ENCODE measurements at regions not wholly inside any gene's neighbourhood (a gene's known extent, or its start where the extent isn't known, plus 50 kb on each side); places are given as distances from the start of the nearest gene placed in this dataset.

GRCh38 chr4:27463816-27464215, 603.2 kb downstream of the STIM2 start:
- Histone ChIP-seq H3K9me3 (ENCODE audit: control insufficient read depth, insufficient read depth, low read length) (no peaks in the 10 kb centered on the region), H3K36me3 (ENCODE audit: control insufficient read depth, insufficient read depth, low read length) (no peaks in the 10 kb centered on the region), H3K27ac (ENCODE audit: low read length) (no peak overlapping the region), H3K4me3 (ENCODE audit: low read length) (no peak overlapping the region), H3K4me1 (ENCODE audit: control insufficient read depth, insufficient read depth, low read length) (no peaks in the 10 kb centered on the region), H3K27me3 (ENCODE audit: control insufficient read depth, insufficient read depth, low read length) (no peaks in the 10 kb centered on the region)
- DNase-seq (ENCODE audit: low read depth, low spot score) = no peak
- WGBS (ENCODE audit: insufficient coverage, insufficient read length) = no CpG with 5 or more reads among the region's 3 CpGs

DNA sequence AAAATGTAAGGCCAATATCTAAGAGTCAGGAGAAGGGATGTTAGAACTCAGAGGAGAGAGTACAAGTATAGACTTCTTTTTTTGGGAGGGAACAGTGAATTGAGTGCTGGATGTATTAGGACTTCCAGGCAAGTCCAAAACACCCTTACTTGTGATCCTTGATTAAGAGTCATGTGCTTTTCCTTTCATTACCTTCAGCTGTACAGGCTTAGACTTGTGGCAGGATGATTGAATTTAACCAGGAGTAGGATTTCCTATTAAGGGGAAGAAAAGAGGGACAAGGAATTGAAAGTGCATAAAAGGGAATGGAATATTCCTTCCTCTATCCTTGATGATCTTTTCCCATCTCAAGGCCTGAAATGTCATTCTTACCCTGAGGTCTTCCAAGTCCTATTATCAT, 606.7 kb downstream of the STIM2 start:
- Histone ChIP-seq H3K4me1 (ENCODE audit: control insufficient read depth, insufficient read depth, low read length) (no peaks in the 10 kb centered on the region), H3K27ac (ENCODE audit: low read length) (no peak overlapping the region), H3K9me3 (ENCODE audit: control insufficient read depth, insufficient read depth, low read length) (no peaks in the 10 kb centered on the region), H3K27me3 (ENCODE audit: control insufficient read depth, insufficient read depth, low read length) (no peaks in the 10 kb centered on the region), H3K36me3 (ENCODE audit: control insufficient read depth, insufficient read depth, low read length) (no peaks in the 10 kb centered on the region), H3K4me3 (ENCODE audit: low read length) (no peak overlapping the region)
- no peak for DNase-seq (ENCODE audit: low read depth, low spot score)

GRCh38 chr4:27472364-27472763, 611.7 kb downstream of the STIM2 start:
- no peaks in the 10 kb centered on the region for H3K36me3 ChIP-seq (ENCODE audit: control insufficient read depth, insufficient read depth, low read length)
- no CpG with 5 or more reads among the region's 1 CpG for WGBS (ENCODE audit: insufficient coverage, insufficient read length)
- no peak for DNase-seq (ENCODE audit: low read depth, low spot score)

GRCh38 chr4:27474691-27475090, 614.0 kb downstream of the STIM2 start:
- no peaks in the 10 kb centered on the region for H3K4me1 ChIP-seq (ENCODE audit: control insufficient read depth, insufficient read depth, low read length)
- WGBS (ENCODE audit: insufficient coverage, insufficient read length) = no CpG with 5 or more reads among the region's 1 CpG

More at GRCh38 chr4:27472364-27472763, 611.7 kb downstream of the STIM2 start:
- Histone ChIP-seq H3K27me3 (ENCODE audit: control insufficient read depth, insufficient read depth, low read length) (no peaks in the 10 kb centered on the region), H3K27ac (ENCODE audit: low read length) (no peak overlapping the region), H3K4me1 (ENCODE audit: control insufficient read depth, insufficient read depth, low read length) (no peaks in the 10 kb centered on the region), H3K9me3 (ENCODE audit: control insufficient read depth, insufficient read depth, low read length) (no peaks in the 10 kb centered on the region), H3K4me3 (ENCODE audit: low read length) (no peak overlapping the region)

DNA sequence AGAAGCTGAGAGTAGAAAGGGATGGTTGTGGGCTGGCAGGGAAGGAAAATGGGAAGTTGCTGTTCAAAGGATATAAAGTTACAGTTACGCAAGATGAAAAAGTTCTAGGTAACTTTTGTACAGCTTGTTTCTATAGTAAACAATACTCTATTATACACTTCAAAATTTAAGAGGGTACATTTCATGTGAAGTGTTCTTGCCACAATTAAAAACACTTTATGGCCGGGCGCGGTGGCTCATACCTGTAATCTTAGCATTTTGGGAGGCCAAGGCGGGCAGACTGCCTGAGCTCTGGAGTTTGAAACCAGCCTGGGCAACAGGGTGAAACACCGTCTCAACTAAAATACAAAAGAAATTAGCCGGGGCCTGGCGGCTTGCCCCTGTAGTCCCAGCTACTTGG, 623.6 kb downstream of the STIM2 start:
- DNase-seq (ENCODE audit: low read depth, low spot score) = no peak
- no peak overlapping the region for H3K27ac ChIP-seq (ENCODE audit: low read length)
- no peaks in the 10 kb centered on the region for H3K4me1 ChIP-seq (ENCODE audit: control insufficient read depth, insufficient read depth, low read length)
- H3K27me3 ChIP-seq (ENCODE audit: control insufficient read depth, insufficient read depth, low read length) = no peaks in the 10 kb centered on the region
- WGBS (ENCODE audit: insufficient coverage, insufficient read length) = no CpG with 5 or more reads among the region's 8 CpGs
- no peak overlapping the region for H3K4me3 ChIP-seq (ENCODE audit: low read length)
- no peaks in the 10 kb centered on the region for H3K9me3 ChIP-seq (ENCODE audit: control insufficient read depth, insufficient read depth, low read length)
- H3K36me3 ChIP-seq (ENCODE audit: control insufficient read depth, insufficient read depth, low read length) = no peaks in the 10 kb centered on the region

More at GRCh38 chr4:27474691-27475090, 614.0 kb downstream of the STIM2 start:
- H3K9me3 ChIP-seq (ENCODE audit: control insufficient read depth, insufficient read depth, low read length) = no peaks in the 10 kb centered on the region
- H3K36me3 ChIP-seq (ENCODE audit: control insufficient read depth, insufficient read depth, low read length) = no peaks in the 10 kb centered on the region
- no peak overlapping the region for H3K4me3 ChIP-seq (ENCODE audit: low read length)
- no peak for DNase-seq (ENCODE audit: low read depth, low spot score)
- H3K27me3 ChIP-seq (ENCODE audit: control insufficient read depth, insufficient read depth, low read length) = no peaks in the 10 kb centered on the region
- no peak overlapping the region for H3K27ac ChIP-seq (ENCODE audit: low read length)

DNA sequence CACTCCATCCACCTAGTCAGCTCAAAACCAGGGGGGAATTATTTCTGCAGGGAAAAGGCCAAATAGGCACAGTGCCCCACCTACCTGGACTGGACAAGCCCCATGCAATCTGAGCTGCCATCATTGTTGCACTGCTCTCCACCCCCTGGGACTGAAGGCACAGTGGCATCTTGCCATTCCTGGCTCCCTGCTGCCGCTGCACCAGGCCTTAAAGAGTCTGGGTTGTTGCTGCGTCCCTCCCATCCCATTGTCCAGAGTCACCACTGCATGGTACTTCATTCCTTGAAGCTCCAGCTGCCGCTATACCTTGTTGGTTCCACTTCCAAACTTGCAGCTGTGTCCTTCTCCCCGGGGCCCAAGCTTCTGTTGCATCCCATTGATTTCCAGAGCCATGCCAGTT, 629.7 kb downstream of the STIM2 start:
- no CpG with 5 or more reads among the region's 4 CpGs for WGBS (ENCODE audit: insufficient coverage, insufficient read length)

GRCh38 chr4:27490766-27491165, 630.1 kb downstream of the STIM2 start:
- Histone ChIP-seq H3K36me3 (ENCODE audit: control insufficient read depth, insufficient read depth, low read length) (no peaks in the 10 kb centered on the region), H3K4me3 (ENCODE audit: low read length) (no peak overlapping the region), H3K9me3 (ENCODE audit: control insufficient read depth, insufficient read depth, low read length) (no peaks in the 10 kb centered on the region), H3K4me1 (ENCODE audit: control insufficient read depth, insufficient read depth, low read length) (0 out of 2 replicates have a peak, but pooled peaks cover 2% of the 10 kb centered on the region), H3K27me3 (ENCODE audit: control insufficient read depth, insufficient read depth, low read length) (no peaks in the 10 kb centered on the region), H3K27ac (ENCODE audit: low read length) (no peak overlapping the region)
- WGBS (ENCODE audit: insufficient coverage, insufficient read length) = no CpG with 5 or more reads among the region's 2 CpGs
- DNase-seq (ENCODE audit: low read depth, low spot score) = no peak

More for the DNA sequence above, 629.7 kb downstream of the STIM2 start:
- Histone ChIP-seq H3K4me3 (ENCODE audit: low read length) (no peak overlapping the region), H3K4me1 (ENCODE audit: control insufficient read depth, insufficient read depth, low read length) (0 out of 2 replicates have a peak, but pooled peaks cover 2% of the 10 kb centered on the region), H3K9me3 (ENCODE audit: control insufficient read depth, insufficient read depth, low read length) (no peaks in the 10 kb centered on the region), H3K27ac (ENCODE audit: low read length) (no peak overlapping the region), H3K27me3 (ENCODE audit: control insufficient read depth, insufficient read depth, low read length) (no peaks in the 10 kb centered on the region), H3K36me3 (ENCODE audit: control insufficient read depth, insufficient read depth, low read length) (no peaks in the 10 kb centered on the region)
- no peak for DNase-seq (ENCODE audit: low read depth, low spot score)

DNA sequence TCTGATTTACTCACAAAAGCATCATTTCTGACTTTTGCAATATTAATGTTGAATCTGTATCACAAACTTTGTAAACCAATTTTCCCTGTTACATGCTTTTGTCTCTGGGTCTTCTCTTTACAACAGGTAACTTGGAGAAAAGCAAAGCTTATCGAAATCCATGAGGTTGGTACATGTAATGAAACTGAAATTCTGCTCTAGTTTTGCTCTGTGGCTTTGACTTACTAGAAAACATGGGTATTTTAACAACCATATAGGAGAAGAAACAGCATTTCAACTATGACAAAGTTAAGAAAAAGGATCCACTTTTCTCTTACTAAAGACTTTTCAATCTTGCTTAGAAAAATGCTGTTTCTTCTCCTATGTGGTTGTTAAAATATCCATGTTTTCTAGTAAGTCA, 645.8 kb downstream of the STIM2 start:
- no peak for DNase-seq (ENCODE audit: low read depth, low spot score)
- no peak overlapping the region for H3K27ac ChIP-seq (ENCODE audit: low read length)
- no peaks in the 10 kb centered on the region for H3K36me3 ChIP-seq (ENCODE audit: control insufficient read depth, insufficient read depth, low read length)
- WGBS (ENCODE audit: insufficient coverage, insufficient read length) = no CpG with 5 or more reads among the region's 1 CpG
- H3K9me3 ChIP-seq (ENCODE audit: control insufficient read depth, insufficient read depth, low read length) = no peaks in the 10 kb centered on the region; the same call in 1 of the 2 replicates
- no peak overlapping the region for H3K4me3 ChIP-seq (ENCODE audit: low read length)
- H3K27me3 ChIP-seq (ENCODE audit: control insufficient read depth, insufficient read depth, low read length) = no peaks in the 10 kb centered on the region
- no peaks in the 10 kb centered on the region for H3K4me1 ChIP-seq (ENCODE audit: control insufficient read depth, insufficient read depth, low read length)

- no peaks in the 10 kb centered on the region for H3K4me1 ChIP-seq (ENCODE audit: control insufficient read depth, insufficient read depth, low read length)
- DNase-seq (ENCODE audit: low read depth, low spot score) = no peak
Measured at GRCh38 chr4:27514711-27515110, 654.1 kb downstream of the STIM2 start.

GRCh38 chr4:27515140-27515539, 654.5 kb downstream of the STIM2 start:
- Histone ChIP-seq H3K4me3 (ENCODE audit: low read length) (no peak overlapping the region), H3K4me1 (ENCODE audit: control insufficient read depth, insufficient read depth, low read length) (no peaks in the 10 kb centered on the region), H3K36me3 (ENCODE audit: control insufficient read depth, insufficient read depth, low read length) (no peaks in the 10 kb centered on the region), H3K27me3 (ENCODE audit: control insufficient read depth, insufficient read depth, low read length) (no peaks in the 10 kb centered on the region), H3K9me3 (ENCODE audit: control insufficient read depth, insufficient read depth, low read length) (no peaks in the 10 kb centered on the region), H3K27ac (ENCODE audit: low read length) (no peak overlapping the region)
- no peak for DNase-seq (ENCODE audit: low read depth, low spot score)
- WGBS (ENCODE audit: insufficient coverage, insufficient read length) = no CpG with 5 or more reads among the region's 2 CpGs

More at GRCh38 chr4:27514711-27515110, 654.1 kb downstream of the STIM2 start:
- Histone ChIP-seq H3K4me3 (ENCODE audit: low read length) (no peak overlapping the region), H3K36me3 (ENCODE audit: control insufficient read depth, insufficient read depth, low read length) (no peaks in the 10 kb centered on the region), H3K27ac (ENCODE audit: low read length) (no peak overlapping the region), H3K27me3 (ENCODE audit: control insufficient read depth, insufficient read depth, low read length) (no peaks in the 10 kb centered on the region), H3K9me3 (ENCODE audit: control insufficient read depth, insufficient read depth, low read length) (no peaks in the 10 kb centered on the region)
- WGBS (ENCODE audit: insufficient coverage, insufficient read length) = no CpG with 5 or more reads among the region's 2 CpGs

DNA sequence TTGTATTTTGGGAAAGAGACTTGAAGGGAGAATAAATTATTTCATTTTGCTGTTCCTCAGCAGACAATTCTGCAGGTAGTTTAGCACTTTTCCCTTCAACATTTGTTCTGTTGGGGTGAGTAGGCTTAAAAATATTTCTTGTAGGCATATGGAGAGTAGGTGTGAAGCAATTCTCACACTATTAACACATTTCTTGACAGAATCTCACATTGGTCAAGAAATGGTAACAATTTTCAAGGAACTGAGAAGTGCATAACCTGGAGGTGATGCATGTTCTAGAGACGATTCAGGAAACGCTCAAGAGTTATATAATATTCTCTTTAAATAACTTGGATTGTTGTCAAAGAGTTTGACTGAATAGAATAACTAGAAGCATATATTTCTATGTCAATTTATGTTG, 658.2 kb downstream of the STIM2 start:
- Histone ChIP-seq H3K4me3 (ENCODE audit: low read length) (no peak overlapping the region), H3K4me1 (ENCODE audit: control insufficient read depth, insufficient read depth, low read length) (no peaks in the 10 kb centered on the region), H3K9me3 (ENCODE audit: control insufficient read depth, insufficient read depth, low read length) (no peaks in the 10 kb centered on the region), H3K27me3 (ENCODE audit: control insufficient read depth, insufficient read depth, low read length) (no peaks in the 10 kb centered on the region), H3K36me3 (ENCODE audit: control insufficient read depth, insufficient read depth, low read length) (no peaks in the 10 kb centered on the region), H3K27ac (ENCODE audit: low read length) (no peak overlapping the region)
- no CpG with 5 or more reads among the region's 2 CpGs for WGBS (ENCODE audit: insufficient coverage, insufficient read length)
- DNase-seq (ENCODE audit: low read depth, low spot score) = no peak
